Keratinocyte (primary cell): ENCODE measurements at regions not wholly inside any gene's neighbourhood (a gene's known extent, or its start where the extent isn't known, plus 50 kb on each side); places are given as distances from the start of the nearest gene placed in this dataset.

ENCODE experiments used
- EZH2 ChIP-seq: IDR thresholded peaks from one replicate; pipeline ENCODE4 v1.6.1; 2012; ENCODE audit warnings: inconsistent platforms, mild to moderate bottlenecking, low read length, moderate library complexity
- TF ChIP-seq, protein P1 (sequence below), 3 experiments: IDR thresholded peaks in 1 of 3; conservative IDR thresholded peaks in 1 of 3; optimal IDR thresholded peaks in 1 of 3; 2 replicates in 2 of 3; 3 replicates in 1 of 3; pipeline versions ENCODE3 to v1.5.1; 2011; ENCODE audit warnings: low read length in 3 of 3, mild to moderate bottlenecking in 3 of 3, moderate library complexity in 2 of 3, control low read depth in 1 of 3, inconsistent platforms in 1 of 3; ENCODE audit not compliant: insufficient read depth in 2 of 3; ENCODE audit errors: extremely low read depth in 1 of 3

DNA sequence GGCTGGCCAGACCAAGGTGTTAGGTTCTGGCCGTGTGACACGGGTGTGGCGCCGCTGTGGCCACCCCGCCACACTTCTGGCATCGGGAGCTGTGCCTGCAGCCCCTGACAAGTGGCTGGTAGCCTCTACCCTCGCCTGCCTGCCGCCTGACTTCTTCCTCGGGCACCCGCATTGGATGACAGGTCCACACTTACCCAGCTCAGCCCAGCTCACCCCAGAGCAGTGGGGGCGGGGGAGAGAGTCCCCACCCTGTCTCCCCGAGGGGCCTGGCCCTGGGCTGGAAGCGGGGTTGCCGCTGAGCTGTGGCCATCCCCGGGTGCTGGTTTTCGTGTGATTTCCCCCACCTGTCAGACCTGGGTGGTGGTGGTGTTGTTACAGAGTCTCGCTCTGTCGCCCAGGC, 53.9 kb upstream of the ACSF3 start:
- TF ChIP-seq, protein P1, sequence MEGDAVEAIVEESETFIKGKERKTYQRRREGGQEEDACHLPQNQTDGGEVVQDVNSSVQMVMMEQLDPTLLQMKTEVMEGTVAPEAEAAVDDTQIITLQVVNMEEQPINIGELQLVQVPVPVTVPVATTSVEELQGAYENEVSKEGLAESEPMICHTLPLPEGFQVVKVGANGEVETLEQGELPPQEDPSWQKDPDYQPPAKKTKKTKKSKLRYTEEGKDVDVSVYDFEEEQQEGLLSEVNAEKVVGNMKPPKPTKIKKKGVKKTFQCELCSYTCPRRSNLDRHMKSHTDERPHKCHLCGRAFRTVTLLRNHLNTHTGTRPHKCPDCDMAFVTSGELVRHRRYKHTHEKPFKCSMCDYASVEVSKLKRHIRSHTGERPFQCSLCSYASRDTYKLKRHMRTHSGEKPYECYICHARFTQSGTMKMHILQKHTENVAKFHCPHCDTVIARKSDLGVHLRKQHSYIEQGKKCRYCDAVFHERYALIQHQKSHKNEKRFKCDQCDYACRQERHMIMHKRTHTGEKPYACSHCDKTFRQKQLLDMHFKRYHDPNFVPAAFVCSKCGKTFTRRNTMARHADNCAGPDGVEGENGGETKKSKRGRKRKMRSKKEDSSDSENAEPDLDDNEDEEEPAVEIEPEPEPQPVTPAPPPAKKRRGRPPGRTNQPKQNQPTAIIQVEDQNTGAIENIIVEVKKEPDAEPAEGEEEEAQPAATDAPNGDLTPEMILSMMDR (optimal IDR thresholded peaks at IDR 0.05 in 1 of 3, IDR thresholded peaks at IDR 0.05 in 1 of 3, conservative IDR thresholded peaks at IDR 0.05 in 1 of 3; ENCODE audit: extremely low read depth in 1 of 3, insufficient read depth in 2 of 3, low read length in 3 of 3): no peak
- TF ChIP-seq EZH2: no peak
